Stimulated activated CD4-positive, alpha-beta T cell treated with anti-CD3 and anti-CD28 coated beads, Interleukin-4, amount 100 ng/mL, for 1 hour (primary cell): ENCODE measurements at regions not wholly inside any gene's neighbourhood (a gene's known extent, or its start where the extent isn't known, plus 50 kb on each side); places are given as distances from the start of the nearest gene placed in this dataset.
"Not testable (repeated sequence)": the region's sequence is repeated elsewhere in the genome, so short reads cannot be mapped to it uniquely, and the experiment has no call there.

Experiments
- DNase-seq: peaks from one replicate; pipeline ENCODE4 v3.0.0-alpha.2; 2020

GRCh38 chr14:30387871-30388270 lies 171.1 kb upstream of the G2E3 start:
- DNase-seq: no peak

- no peak for DNase-seq
Observed at GRCh38 chr14:30389134-30389876, 169.7 kb upstream of the G2E3 start.

- no peak for DNase-seq
Observed at GRCh38 chr14:30389877-30390385, 169.0 kb upstream of the G2E3 start.

GRCh38 chr14:30395065-30395464 lies 163.9 kb upstream of the G2E3 start:
- no peak for DNase-seq

GRCh38 chr14:30402846-30403245 lies 156.1 kb upstream of the G2E3 start:
- DNase-seq: no peak

- DNase-seq: no peak
Observed at GRCh38 chr14:30403791-30404190, 155.2 kb upstream of the G2E3 start.

GRCh38 chr14:30409508-30410015 lies 149.4 kb upstream of the G2E3 start:
- DNase-seq: not testable (repeated sequence)

- DNase-seq: no peak
Observed at GRCh38 chr14:30410986-30411385, 148.0 kb upstream of the G2E3 start.

- not testable (repeated sequence) for DNase-seq
Observed at GRCh38 chr14:30413184-30413583, 145.8 kb upstream of the G2E3 start.

- no peak for DNase-seq
Observed at GRCh38 chr14:30417121-30417520, 141.8 kb upstream of the G2E3 start.

- no peak for DNase-seq
Observed at GRCh38 chr14:30417999-30418398, 141.0 kb upstream of the G2E3 start.

GRCh38 chr14:30419037-30419436 lies 139.9 kb upstream of the G2E3 start:
- no peak for DNase-seq

GRCh38 chr14:30420515-30420914 lies 138.4 kb upstream of the G2E3 start:
- no peak for DNase-seq

- no peak for DNase-seq
Observed at GRCh38 chr14:30426463-30426862, 132.5 kb upstream of the G2E3 start.

- DNase-seq: no peak
Observed at GRCh38 chr14:30427401-30427800, 131.6 kb upstream of the G2E3 start.

- DNase-seq: no peak
Observed at GRCh38 chr14:30427846-30428245, 131.1 kb upstream of the G2E3 start.

- DNase-seq: no peak
Observed at GRCh38 chr14:30431552-30431951, 127.4 kb upstream of the G2E3 start.

GRCh38 chr14:30440961-30441360 lies 118.0 kb upstream of the G2E3 start:
- DNase-seq: no peak

GRCh38 chr14:30443368-30444007 lies 115.5 kb upstream of the G2E3 start:
- DNase-seq: no peak

- no peak for DNase-seq
Observed at GRCh38 chr14:30444451-30444850, 114.5 kb upstream of the G2E3 start.

- no peak for DNase-seq
Observed at GRCh38 chr14:30445011-30445793, 113.8 kb upstream of the G2E3 start.

- DNase-seq: no peak
Observed at GRCh38 chr14:30445852-30446251, 113.1 kb upstream of the G2E3 start.
